ENCODE measurements at regions not wholly inside any gene's neighbourhood (a gene's known extent, or its start where the extent isn't known, plus 50 kb on each side); places are given as distances from the start of the nearest gene placed in this dataset.

DNA sequence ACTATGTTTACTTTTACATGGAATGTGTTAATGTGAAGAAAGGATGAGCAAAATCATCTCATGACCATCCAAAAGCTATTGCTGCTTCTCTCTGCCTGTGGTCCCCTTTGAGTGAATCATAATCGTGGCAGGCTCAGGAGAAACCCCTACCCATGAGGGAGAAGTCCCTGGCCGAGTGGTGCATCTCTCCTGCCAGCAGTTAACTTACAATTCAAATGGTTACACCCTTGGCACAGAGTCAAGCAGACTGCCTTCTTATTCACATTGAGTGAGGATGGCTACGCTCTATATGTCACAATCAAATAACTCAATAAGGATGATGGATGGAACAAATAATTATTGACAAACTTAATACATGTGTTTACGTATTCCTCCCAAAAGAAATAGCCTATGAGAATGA, 179.1 kb downstream of the FGF1 start (continued):
- TF ChIP-seq, protein P1, sequence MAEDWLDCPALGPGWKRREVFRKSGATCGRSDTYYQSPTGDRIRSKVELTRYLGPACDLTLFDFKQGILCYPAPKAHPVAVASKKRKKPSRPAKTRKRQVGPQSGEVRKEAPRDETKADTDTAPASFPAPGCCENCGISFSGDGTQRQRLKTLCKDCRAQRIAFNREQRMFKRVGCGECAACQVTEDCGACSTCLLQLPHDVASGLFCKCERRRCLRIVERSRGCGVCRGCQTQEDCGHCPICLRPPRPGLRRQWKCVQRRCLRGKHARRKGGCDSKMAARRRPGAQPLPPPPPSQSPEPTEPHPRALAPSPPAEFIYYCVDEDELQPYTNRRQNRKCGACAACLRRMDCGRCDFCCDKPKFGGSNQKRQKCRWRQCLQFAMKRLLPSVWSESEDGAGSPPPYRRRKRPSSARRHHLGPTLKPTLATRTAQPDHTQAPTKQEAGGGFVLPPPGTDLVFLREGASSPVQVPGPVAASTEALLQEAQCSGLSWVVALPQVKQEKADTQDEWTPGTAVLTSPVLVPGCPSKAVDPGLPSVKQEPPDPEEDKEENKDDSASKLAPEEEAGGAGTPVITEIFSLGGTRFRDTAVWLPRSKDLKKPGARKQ (CRISPR knock-in tag; IDR thresholded peaks at IDR 0.05): no peak

DNA sequence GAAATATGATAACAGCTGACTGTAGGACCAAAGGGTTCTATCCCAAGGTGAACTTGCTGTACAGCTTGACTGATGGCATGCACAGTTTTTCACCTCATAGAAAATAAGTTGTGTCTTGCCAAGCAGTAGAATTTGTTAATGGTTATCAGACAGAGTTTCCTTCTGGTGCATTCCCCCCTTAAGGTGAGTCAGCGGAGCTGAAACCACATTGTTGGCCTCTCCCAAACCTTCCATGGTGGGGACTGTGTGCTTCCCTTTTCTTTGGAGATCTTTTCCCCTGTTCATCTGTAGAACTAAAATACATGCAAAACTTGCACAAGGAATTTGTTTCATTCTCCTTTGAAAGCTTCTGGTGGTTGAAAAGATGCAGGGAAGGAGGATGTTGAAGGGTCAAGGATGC, 179.8 kb downstream of the FGF1 start:
- Histone ChIP-seq H3K9me3 (replicated peaks; ENCODE audit: control insufficient read depth, insufficient read depth, low read depth, low read length) (no peaks in the 10 kb centered on the region), H4K20me1 (replicated peaks; ENCODE audit: control insufficient read depth, insufficient read depth, low read length) (no peaks in the 10 kb centered on the region), H3K4me1 (replicated peaks in 1 of 2; ENCODE audit: control insufficient read depth in 2 of 2, insufficient read depth in 2 of 2, low read length in 2 of 2) (peaks cover 0 to 33% of the 10 kb centered on the region in 2 experiments; a peak in 4 of 5 replicates), H2AFZ (ENCODE audit: low read depth, low read length) (no peak overlapping the region), H3K27ac (ENCODE audit: extremely low read depth, low read depth, low read length) (no peak overlapping the region), H3K9ac (ENCODE audit: insufficient read depth in 1 of 2, low read depth in 2 of 2, low read length in 2 of 2) (no peak overlapping the region), H3K4me3 (no peak overlapping the region), H3K9me1 (ENCODE audit: control insufficient read depth, insufficient read depth, low read length) (no peaks in the 10 kb centered on the region), H3K36me3 (ENCODE audit: control insufficient read depth, insufficient read depth, low read length) (no peaks in the 10 kb centered on the region), H3K79me2 (ENCODE audit: control insufficient read depth, insufficient read depth, low read length) (no peaks in the 10 kb centered on the region), H3K4me2 (ENCODE audit: insufficient read depth, low read length) (no peak overlapping the region), H3K27me3 (ENCODE audit: control insufficient read depth in 2 of 2, insufficient read depth in 2 of 2, low read length in 2 of 2) (no peaks in the 10 kb centered on the region; a peak in 1 of 5 replicates)
- ChIA-PET POLR2A (interaction anchor here (0.6 to 1.5 kb wide), 6 partner anchors 12 to 611 kb away, joined by 3 to 4 read pairs (median 3); no protein-coding TSS in a partner anchor), CTCF (ENCODE audit: low intra/inter-chr PET ratio) (no interaction called here)
- FAIRE-seq (peak; percentile 29), DNase-seq (ENCODE audit: extremely low read depth in 1 of 4, low spot score in 3 of 4) (peak in 1 of 4 experiments; percentile 14), ATAC-seq (no peak)
- BruUV-seq (replicated peaks): no TSS peak
- intact Hi-C loops (cut with micrococcal nuclease) (no loop called here), in situ Hi-C loops (cut with MboI) (no loop called here)
- 14% methylated on average over 1 of the region's 1 CpG for WGBS (ENCODE audit: insufficient coverage, low coverage, missing lambda C conversion rate)
- TF ChIP-seq ZNF699 (CRISPR knock-in tag; IDR thresholded peaks at IDR 0.05; ENCODE audit: insufficient replicate concordance): no peak
- no peak for TF ChIP-seq CBX8 (IDR thresholded peaks at IDR 0.05; ENCODE audit: borderline replicate concordance, extremely low read depth, low read depth, low read length, poor library complexity, severe bottlenecking)
- peak; percentile 64 for TF ChIP-seq JUND (IDR thresholded peaks at IDR 0.05; ENCODE audit: borderline replicate concordance, low read depth, low read length)
- TF ChIP-seq JUND (tag; IDR thresholded peaks at IDR 0.05; ENCODE audit: borderline replicate concordance, low read depth, low read length): peak; percentile 65; the same call in 1 of the 3 replicates
- TF ChIP-seq DIDO1 (tag; IDR thresholded peaks at IDR 0.05; ENCODE audit: low read depth): no peak
- TF ChIP-seq RBM17 (IDR thresholded peaks at IDR 0.05; ENCODE audit: borderline replicate concordance, low read depth, low read length): no peak
- no peak for TF ChIP-seq ZC3H8 (IDR thresholded peaks at IDR 0.05)
- peak; percentile 79 for TF ChIP-seq FOSL1 (tag; conservative IDR thresholded peaks at IDR 0.05)
- 0 out of 2 replicates have a peak, but pooled peaks have one; percentile 51 for TF ChIP-seq NFE2 (IDR thresholded peaks at IDR 0.05; ENCODE audit: low read depth)
- no peak for TF ChIP-seq MTA2 (IDR thresholded peaks at IDR 0.05; ENCODE audit: low read depth)
- TF ChIP-seq ELF2 (CRISPR knock-in tag; IDR thresholded peaks at IDR 0.05): no peak
- TF ChIP-seq, protein P2, sequence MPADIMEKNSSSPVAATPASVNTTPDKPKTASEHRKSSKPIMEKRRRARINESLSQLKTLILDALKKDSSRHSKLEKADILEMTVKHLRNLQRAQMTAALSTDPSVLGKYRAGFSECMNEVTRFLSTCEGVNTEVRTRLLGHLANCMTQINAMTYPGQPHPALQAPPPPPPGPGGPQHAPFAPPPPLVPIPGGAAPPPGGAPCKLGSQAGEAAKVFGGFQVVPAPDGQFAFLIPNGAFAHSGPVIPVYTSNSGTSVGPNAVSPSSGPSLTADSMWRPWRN (IDR thresholded peaks at IDR 0.05; ENCODE audit: low read depth): no peak
- TF ChIP-seq ZNF551 (CRISPR knock-in tag; IDR thresholded peaks at IDR 0.05): no peak
- no peak for TF ChIP-seq PPARD (CRISPR knock-in tag; IDR thresholded peaks at IDR 0.05)
- TF ChIP-seq, protein P3, sequence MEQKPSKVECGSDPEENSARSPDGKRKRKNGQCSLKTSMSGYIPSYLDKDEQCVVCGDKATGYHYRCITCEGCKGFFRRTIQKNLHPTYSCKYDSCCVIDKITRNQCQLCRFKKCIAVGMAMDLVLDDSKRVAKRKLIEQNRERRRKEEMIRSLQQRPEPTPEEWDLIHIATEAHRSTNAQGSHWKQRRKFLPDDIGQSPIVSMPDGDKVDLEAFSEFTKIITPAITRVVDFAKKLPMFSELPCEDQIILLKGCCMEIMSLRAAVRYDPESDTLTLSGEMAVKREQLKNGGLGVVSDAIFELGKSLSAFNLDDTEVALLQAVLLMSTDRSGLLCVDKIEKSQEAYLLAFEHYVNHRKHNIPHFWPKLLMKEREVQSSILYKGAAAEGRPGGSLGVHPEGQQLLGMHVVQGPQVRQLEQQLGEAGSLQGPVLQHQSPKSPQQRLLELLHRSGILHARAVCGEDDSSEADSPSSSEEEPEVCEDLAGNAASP (IDR thresholded peaks at IDR 0.05): no peak
- TF ChIP-seq CC2D1A (IDR thresholded peaks at IDR 0.05): no peak
- TF ChIP-seq C11orf30 (IDR thresholded peaks at IDR 0.05; ENCODE audit: low read depth): peak; percentile 19; the same call in 1 of the 2 replicates
- TF ChIP-seq GABPB2 (CRISPR knock-in tag; conservative IDR thresholded peaks at IDR 0.05): no peak

Measured in K562 (cell line).